HG03432 (cell line): ENCODE measurements at regions not wholly inside any gene's neighbourhood (a gene's known extent, or its start where the extent isn't known, plus 50 kb on each side); places are given as distances from the start of the nearest gene placed in this dataset.
"Not testable (repeated sequence)": the region's sequence is repeated elsewhere in the genome, so short reads cannot be mapped to it uniquely, and the experiment has no call there.

ENCODE experiments used
- ATAC-seq: cut with Tn5 transposase; IDR thresholded peaks from one replicate; pipeline ENCODE4 v1.9.1; 2021; ENCODE audit warnings: mild to moderate bottlenecking, moderate library complexity; ENCODE audit not compliant: unreplicated experiment

- no peak for ATAC-seq
These were observed 325.1 kb upstream of the THBS1 start for GRCh38 chr15:39255760-39256159.

- ATAC-seq = no peak
These were observed 320.5 kb upstream of the THBS1 start for GRCh38 chr15:39260391-39260790.

- ATAC-seq = no peak
These were observed 320.1 kb upstream of the THBS1 start for GRCh38 chr15:39260791-39261190.

- not testable (repeated sequence) for ATAC-seq
These were observed 319.3 kb upstream of the THBS1 start for GRCh38 chr15:39261397-39262183.

- not testable (repeated sequence) for ATAC-seq
These were observed 317.7 kb upstream of the THBS1 start for GRCh38 chr15:39262995-39263772.

- ATAC-seq = no peak
These were observed 315.6 kb upstream of the THBS1 start for GRCh38 chr15:39265261-39265660.

GRCh38 chr15:39266890-39267289, 314.0 kb upstream of the THBS1 start:
- no peak for ATAC-seq

- ATAC-seq = no peak
These were observed 313.2 kb upstream of the THBS1 start for GRCh38 chr15:39267685-39268084.

GRCh38 chr15:39269352-39269751, 311.5 kb upstream of the THBS1 start:
- ATAC-seq = no peak

- no peak for ATAC-seq
These were observed 311.1 kb upstream of the THBS1 start for GRCh38 chr15:39269821-39270220.

- no peak for ATAC-seq
These were observed 310.5 kb upstream of the THBS1 start for GRCh38 chr15:39270221-39270855.

GRCh38 chr15:39270934-39271333, 309.9 kb upstream of the THBS1 start:
- no peak for ATAC-seq

- ATAC-seq = no peak
These were observed 308.0 kb upstream of the THBS1 start for GRCh38 chr15:39272901-39273300.

- ATAC-seq = no peak
These were observed 307.0 kb upstream of the THBS1 start for GRCh38 chr15:39273717-39274411.

GRCh38 chr15:39275066-39275465, 305.8 kb upstream of the THBS1 start:
- no peak for ATAC-seq

- no peak for ATAC-seq
These were observed 301.6 kb upstream of the THBS1 start for GRCh38 chr15:39279311-39279710.

- ATAC-seq = no peak
These were observed 299.8 kb upstream of the THBS1 start for GRCh38 chr15:39281094-39281493.

- ATAC-seq = no peak
These were observed 298.1 kb upstream of the THBS1 start for GRCh38 chr15:39282663-39283208.

GRCh38 chr15:39283531-39283930, 297.3 kb upstream of the THBS1 start:
- ATAC-seq = no peak

GRCh38 chr15:39285071-39285470, 295.8 kb upstream of the THBS1 start:
- ATAC-seq = no peak

- ATAC-seq = no peak
These were observed 295.2 kb upstream of the THBS1 start for GRCh38 chr15:39285663-39286062.
